ENCODE measurements at regions not wholly inside any gene's neighbourhood (a gene's known extent, or its start where the extent isn't known, plus 50 kb on each side); places are given as distances from the start of the nearest gene placed in this dataset.
"Not testable (repeated sequence)": the region's sequence is repeated elsewhere in the genome, so short reads cannot be mapped to it uniquely, and the experiment has no call there.

- H3K9ac ChIP-seq (ENCODE audit: insufficient read depth in 1 of 2, low read length in 2 of 2); H3K36me3 ChIP-seq (ENCODE audit: control insufficient read depth in 4 of 4, insufficient read depth in 4 of 4, low read length in 4 of 4); H3K27me3 ChIP-seq (ENCODE audit: control insufficient read depth in 3 of 3, insufficient read depth in 3 of 3, low read length in 2 of 3); ATAC-seq (ENCODE audit: insufficient read depth, low FRiP score); DNase-seq; H3K27ac ChIP-seq (ENCODE audit: low read depth in 1 of 2, low read length in 1 of 2); H3K4me3 ChIP-seq; H3K4me1 ChIP-seq (ENCODE audit: control insufficient read depth in 5 of 5, insufficient read depth in 5 of 5, low read length in 5 of 5); H3K9me3 ChIP-seq (ENCODE audit: control insufficient read depth in 4 of 4, insufficient read depth in 3 of 4, low read length in 3 of 4): not testable (repeated sequence)
- 99 to 100% methylated on average over 2 of the region's 2 CpGs for WGBS, 2 donors
Measured at GRCh38 chr2:111331099-111331724, 210.5 kb downstream of the BCL2L11 start.

- not testable (repeated sequence) for DNase-seq; H3K36me3 ChIP-seq (ENCODE audit: control insufficient read depth in 4 of 4, insufficient read depth in 4 of 4, low read length in 4 of 4); H3K4me1 ChIP-seq (ENCODE audit: control insufficient read depth in 5 of 5, insufficient read depth in 5 of 5, low read length in 5 of 5); H3K4me3 ChIP-seq; H3K27ac ChIP-seq (ENCODE audit: low read depth in 1 of 2, low read length in 1 of 2); H3K9ac ChIP-seq (ENCODE audit: insufficient read depth in 1 of 2, low read length in 2 of 2); H3K9me3 ChIP-seq (ENCODE audit: control insufficient read depth in 4 of 4, insufficient read depth in 3 of 4, low read length in 3 of 4); H3K27me3 ChIP-seq (ENCODE audit: control insufficient read depth in 3 of 3, insufficient read depth in 3 of 3, low read length in 2 of 3)
- peak; percentile 17 for ATAC-seq (ENCODE audit: insufficient read depth, low FRiP score)
Measured at GRCh38 chr2:111335220-111335907, 214.7 kb downstream of the BCL2L11 start.

- not testable (repeated sequence) for H3K27me3 ChIP-seq (ENCODE audit: control insufficient read depth in 3 of 3, insufficient read depth in 3 of 3, low read length in 2 of 3); H3K27ac ChIP-seq (ENCODE audit: low read depth in 1 of 2, low read length in 1 of 2); H3K9ac ChIP-seq (ENCODE audit: insufficient read depth in 1 of 2, low read length in 2 of 2); H3K36me3 ChIP-seq (ENCODE audit: control insufficient read depth in 4 of 4, insufficient read depth in 4 of 4, low read length in 4 of 4); H3K9me3 ChIP-seq (ENCODE audit: control insufficient read depth in 4 of 4, insufficient read depth in 3 of 4, low read length in 3 of 4); H3K4me1 ChIP-seq (ENCODE audit: control insufficient read depth in 5 of 5, insufficient read depth in 5 of 5, low read length in 5 of 5); ATAC-seq (ENCODE audit: insufficient read depth, low FRiP score); DNase-seq; H3K4me3 ChIP-seq
- WGBS, 2 donors, result no CpG with 5 or more reads among the region's 2 CpGs
Measured at GRCh38 chr2:111338474-111338873, 217.8 kb downstream of the BCL2L11 start.

GRCh38 chr2:111339476-111339875 lies 218.8 kb downstream of the BCL2L11 start:
- ATAC-seq (ENCODE audit: insufficient read depth, low FRiP score), result not testable (repeated sequence)

GRCh38 chr2:111344590-111344989 lies 223.9 kb downstream of the BCL2L11 start:
- H3K9ac ChIP-seq (ENCODE audit: insufficient read depth in 1 of 2, low read length in 2 of 2), result not testable (repeated sequence)
- 70% methylated on average over 1 to 2 of the region's 2 CpGs for WGBS, 2 donors

More at GRCh38 chr2:111339476-111339875, 218.8 kb downstream of the BCL2L11 start:
- not testable (repeated sequence) for H3K27ac ChIP-seq (ENCODE audit: low read depth in 1 of 2, low read length in 1 of 2); H3K4me3 ChIP-seq; H3K9ac ChIP-seq (ENCODE audit: insufficient read depth in 1 of 2, low read length in 2 of 2); H3K4me1 ChIP-seq (ENCODE audit: control insufficient read depth in 5 of 5, insufficient read depth in 5 of 5, low read length in 5 of 5); H3K9me3 ChIP-seq (ENCODE audit: control insufficient read depth in 4 of 4, insufficient read depth in 3 of 4, low read length in 3 of 4); H3K27me3 ChIP-seq (ENCODE audit: control insufficient read depth in 3 of 3, insufficient read depth in 3 of 3, low read length in 2 of 3); H3K36me3 ChIP-seq (ENCODE audit: control insufficient read depth in 4 of 4, insufficient read depth in 4 of 4, low read length in 4 of 4); DNase-seq
- WGBS, 2 donors, result no CpG with 5 or more reads among the region's 1 CpG

GRCh38 chr2:111345439-111345838 lies 224.7 kb downstream of the BCL2L11 start:
- not testable (repeated sequence) for H3K9ac ChIP-seq (ENCODE audit: insufficient read depth in 1 of 2, low read length in 2 of 2); H3K27me3 ChIP-seq (ENCODE audit: control insufficient read depth in 3 of 3, insufficient read depth in 3 of 3, low read length in 2 of 3); DNase-seq; H3K9me3 ChIP-seq (ENCODE audit: control insufficient read depth in 4 of 4, insufficient read depth in 3 of 4, low read length in 3 of 4); H3K27ac ChIP-seq (ENCODE audit: low read depth in 1 of 2, low read length in 1 of 2); H3K4me1 ChIP-seq (ENCODE audit: control insufficient read depth in 5 of 5, insufficient read depth in 5 of 5, low read length in 5 of 5); H3K4me3 ChIP-seq; H3K36me3 ChIP-seq (ENCODE audit: control insufficient read depth in 4 of 4, insufficient read depth in 4 of 4, low read length in 4 of 4); ATAC-seq (ENCODE audit: insufficient read depth, low FRiP score)
- WGBS, 2 donors, result 96 to 97% methylated on average over 1 of the region's 3 CpGs

More at GRCh38 chr2:111344590-111344989, 223.9 kb downstream of the BCL2L11 start:
- DNase-seq; H3K4me3 ChIP-seq; H3K27ac ChIP-seq (ENCODE audit: low read depth in 1 of 2, low read length in 1 of 2); H3K4me1 ChIP-seq (ENCODE audit: control insufficient read depth in 5 of 5, insufficient read depth in 5 of 5, low read length in 5 of 5); H3K27me3 ChIP-seq (ENCODE audit: control insufficient read depth in 3 of 3, insufficient read depth in 3 of 3, low read length in 2 of 3); H3K9me3 ChIP-seq (ENCODE audit: control insufficient read depth in 4 of 4, insufficient read depth in 3 of 4, low read length in 3 of 4); ATAC-seq (ENCODE audit: insufficient read depth, low FRiP score); H3K36me3 ChIP-seq (ENCODE audit: control insufficient read depth in 4 of 4, insufficient read depth in 4 of 4, low read length in 4 of 4): not testable (repeated sequence)

GRCh38 chr2:111346018-111346930 lies 225.6 kb downstream of the BCL2L11 start:
- H3K27ac ChIP-seq (ENCODE audit: low read depth in 1 of 2, low read length in 1 of 2); H3K4me3 ChIP-seq; H3K9me3 ChIP-seq (ENCODE audit: control insufficient read depth in 4 of 4, insufficient read depth in 3 of 4, low read length in 3 of 4); H3K4me1 ChIP-seq (ENCODE audit: control insufficient read depth in 5 of 5, insufficient read depth in 5 of 5, low read length in 5 of 5); H3K9ac ChIP-seq (ENCODE audit: insufficient read depth in 1 of 2, low read length in 2 of 2); H3K27me3 ChIP-seq (ENCODE audit: control insufficient read depth in 3 of 3, insufficient read depth in 3 of 3, low read length in 2 of 3); H3K36me3 ChIP-seq (ENCODE audit: control insufficient read depth in 4 of 4, insufficient read depth in 4 of 4, low read length in 4 of 4): not testable (repeated sequence)
- 18 to 33% methylated on average over 8 to 10 of the region's 14 CpGs for WGBS, 2 donors
- ATAC-seq (ENCODE audit: insufficient read depth, low FRiP score), result peak; percentile 54
- peak; percentile 76 to 84 (median 78) for DNase-seq

GRCh38 chr2:111347695-111348094 lies 227.0 kb downstream of the BCL2L11 start:
- H3K4me3 ChIP-seq; H3K27me3 ChIP-seq (ENCODE audit: control insufficient read depth in 3 of 3, insufficient read depth in 3 of 3, low read length in 2 of 3); H3K27ac ChIP-seq (ENCODE audit: low read depth in 1 of 2, low read length in 1 of 2); H3K4me1 ChIP-seq (ENCODE audit: control insufficient read depth in 5 of 5, insufficient read depth in 5 of 5, low read length in 5 of 5); H3K36me3 ChIP-seq (ENCODE audit: control insufficient read depth in 4 of 4, insufficient read depth in 4 of 4, low read length in 4 of 4); H3K9ac ChIP-seq (ENCODE audit: insufficient read depth in 1 of 2, low read length in 2 of 2); ATAC-seq (ENCODE audit: insufficient read depth, low FRiP score); H3K9me3 ChIP-seq (ENCODE audit: control insufficient read depth in 4 of 4, insufficient read depth in 3 of 4, low read length in 3 of 4); DNase-seq: not testable (repeated sequence)
- WGBS, 2 donors, result no CpG with 5 or more reads among the region's 1 CpG

Measured in lung (tissue), 9 donors.